VCaP (cell line): ENCODE measurements at regions not wholly inside any gene's neighbourhood (a gene's known extent, or its start where the extent isn't known, plus 50 kb on each side); places are given as distances from the start of the nearest gene placed in this dataset.

ENCODE experiments used
- H3K27ac ChIP-seq: fragments of 450-650 bp; 2 replicates; pipeline ENCODE4 v1.5.1; 2017
- CTCF ChIP-seq: fragments of 450-650 bp; conservative IDR thresholded peaks from 2 replicates; pipeline ENCODE4 v1.5.1; 2017; ENCODE audit warnings: mild to moderate bottlenecking, moderate library complexity

GRCh38 chr3:197398286-197398878, 100.0 kb upstream of the DLG1 start:
- no peak overlapping the region for H3K27ac ChIP-seq
- no peak for TF ChIP-seq CTCF

GRCh38 chr3:197397838-197398237, 99.4 kb upstream of the DLG1 start:
- no peak for TF ChIP-seq CTCF
- no peak overlapping the region for H3K27ac ChIP-seq

- TF ChIP-seq CTCF, result no peak
- peak overlapping the region; percentile 54 for H3K27ac ChIP-seq
Measured at GRCh38 chr3:197394464-197395321, 96.3 kb upstream of the DLG1 start.

GRCh38 chr3:197394126-197394463, 95.7 kb upstream of the DLG1 start:
- peak overlapping the region; percentile 54; the same call in 1 of the 2 replicates for H3K27ac ChIP-seq

- H3K27ac ChIP-seq, result no peak overlapping the region
Measured at GRCh38 chr3:197393711-197394110, 95.3 kb upstream of the DLG1 start.

GRCh38 chr3:197392961-197393360, 94.5 kb upstream of the DLG1 start:
- no peak for TF ChIP-seq CTCF
- no peak overlapping the region for H3K27ac ChIP-seq

More at GRCh38 chr3:197393711-197394110, 95.3 kb upstream of the DLG1 start:
- TF ChIP-seq CTCF, result no peak

- no peak overlapping the region for H3K27ac ChIP-seq
- no peak for TF ChIP-seq CTCF
Measured at GRCh38 chr3:197381371-197381770, 83.0 kb upstream of the DLG1 start.

- no peak overlapping the region for H3K27ac ChIP-seq
- no peak for TF ChIP-seq CTCF
Measured at GRCh38 chr3:197380786-197381185, 82.4 kb upstream of the DLG1 start.
